Liver (tissue), 8 donors: ENCODE measurements at regions not wholly inside any gene's neighbourhood (a gene's known extent, or its start where the extent isn't known, plus 50 kb on each side); places are given as distances from the start of the nearest gene placed in this dataset.

Source experiments
- DNase-seq: peaks from one replicate; pipeline ENCODE4 v3.0.0-alpha.2; 2017; ENCODE audit warnings: low spot score
- H3K27ac ChIP-seq, 2 donors: one replicate each; pipeline ENCODE4 v1.7.0; 2013; ENCODE audit warnings: inconsistent platforms in 2 of 2, low read length in 2 of 2, control low read depth in 1 of 2, low read depth in 1 of 2, mild to moderate bottlenecking in 1 of 2
- H3K27me3 ChIP-seq, 4 donors: one replicate each; pipeline versions ENCODE4 v1.6.1 to v1.7.0; 2013; ENCODE audit warnings: low read length in 3 of 4, inconsistent platforms in 1 of 4, mild to moderate bottlenecking in 1 of 4, moderate library complexity in 1 of 4; ENCODE audit not compliant: control insufficient read depth in 4 of 4, insufficient read depth in 4 of 4
- H3K36me3 ChIP-seq, 4 donors: one replicate each; pipeline versions ENCODE4 v1.6.1 to v1.7.0; 2013; ENCODE audit warnings: low read length in 3 of 4, mild to moderate bottlenecking in 3 of 4, low read depth in 1 of 4, moderate library complexity in 1 of 4; ENCODE audit not compliant: control insufficient read depth in 4 of 4, insufficient read depth in 3 of 4
- H3K4me1 ChIP-seq, 4 donors: one replicate each; pipeline versions ENCODE4 v1.6.1 to v1.7.0; 2013; ENCODE audit warnings: low read length in 3 of 4, mild to moderate bottlenecking in 3 of 4, moderate library complexity in 1 of 4; ENCODE audit not compliant: control insufficient read depth in 4 of 4, insufficient read depth in 4 of 4
- H3K4me3 ChIP-seq, 3 donors: one replicate each; pipeline versions ENCODE4 v1.6.1 to v1.7.0; 2013; ENCODE audit warnings: low read length in 3 of 3, control low read depth in 1 of 3, low read depth in 1 of 3, mild to moderate bottlenecking in 1 of 3
- H3K9ac ChIP-seq, 2 donors: one replicate each; pipeline ENCODE4 v1.7.0; 2013; ENCODE audit warnings: low read length in 2 of 2, mild to moderate bottlenecking in 2 of 2, moderate library complexity in 2 of 2, control low read depth in 1 of 2, low read depth in 1 of 2
- H3K9me3 ChIP-seq, 4 donors: one replicate each; pipeline versions ENCODE4 v1.6.1 to v1.7.0; 2013; ENCODE audit warnings: low read length in 3 of 4; ENCODE audit not compliant: control insufficient read depth in 4 of 4
- ATF3 ChIP-seq: IDR thresholded peaks from 2 replicates; pipeline ENCODE4 v1.6.1; 2016; ENCODE audit warnings: antibody characterized with exemption
- CTCF ChIP-seq: fragments of 150-350 bp; IDR thresholded peaks from 2 replicates; pipeline ENCODE4 v1.5.1; 2017; ENCODE audit warnings: improper control_type of control experiment, low read depth, low read length; ENCODE audit not compliant: missing input control
- EGR1 ChIP-seq, 2 donors: IDR thresholded peaks; 2 replicates each; pipeline ENCODE4 v1.6.1; 2016 to 2018; ENCODE audit warnings: antibody characterized with exemption in 2 of 2, low read depth in 2 of 2
- FOXA1 ChIP-seq: IDR thresholded peaks from 2 replicates; pipeline ENCODE4 v1.6.1; 2016; ENCODE audit warnings: antibody characterized with exemption
- FOXA2 ChIP-seq: IDR thresholded peaks from 2 replicates; pipeline ENCODE4 v1.6.1; 2016; ENCODE audit warnings: antibody characterized with exemption
- GABPA ChIP-seq, 2 donors: IDR thresholded peaks in 1 of 2; conservative IDR thresholded peaks in 1 of 2; 2 replicates each; pipeline ENCODE4 v1.6.1; 2016; ENCODE audit warnings: antibody characterized with exemption in 2 of 2, mild to moderate bottlenecking in 1 of 2, moderate library complexity in 1 of 2
- JUND ChIP-seq, 2 donors: IDR thresholded peaks; 2 replicates each; pipeline ENCODE4 v1.6.1; 2016; ENCODE audit warnings: antibody characterized with exemption in 2 of 2
- MAX ChIP-seq: IDR thresholded peaks from 2 replicates; pipeline ENCODE4 v1.6.1; 2016; ENCODE audit warnings: antibody characterized with exemption
- NR2F2 ChIP-seq: IDR thresholded peaks from 2 replicates; pipeline ENCODE4 v1.6.1; 2016; ENCODE audit warnings: antibody characterized with exemption
- RAD21 ChIP-seq, 2 donors: IDR thresholded peaks; 2 replicates each; pipeline ENCODE4 v1.6.1; 2016; ENCODE audit warnings: antibody characterized with exemption in 2 of 2, mild to moderate bottlenecking in 2 of 2
- REST ChIP-seq: IDR thresholded peaks from 2 replicates; pipeline ENCODE4 v1.6.1; 2016; ENCODE audit warnings: antibody characterized with exemption, mild to moderate bottlenecking
- RXRA ChIP-seq, 2 donors: IDR thresholded peaks; 2 replicates each; pipeline ENCODE4 v1.6.1; 2017 to 2018; ENCODE audit warnings: antibody characterized with exemption in 2 of 2, mild to moderate bottlenecking in 1 of 2
- TAF1 ChIP-seq: conservative IDR thresholded peaks from 2 replicates; pipeline ENCODE4 v1.6.1; 2016; ENCODE audit warnings: antibody characterized with exemption, mild to moderate bottlenecking
- ZBTB33 ChIP-seq: IDR thresholded peaks from 2 replicates; pipeline ENCODE4 v1.6.1; 2016; ENCODE audit warnings: antibody characterized with exemption
- WGBS: extraction: QIAGEN DNeasy Blood & Tissue Kit; methylation state at CpG from one replicate; pipeline ENCODE4 v1.1.7; 2013; 5-methylcytosine and 5-hydroxymethylcytosine counted together
- donor health status: healthy.
- donor health status: healthy.
- donor health status: healthy.
- donor health status: healthy.
- donor health status: healthy.

GRCh38 chr3:95464346-95464745 is 1350.0 kb upstream of the EPHA6 start:
- H3K27ac ChIP-seq, result no peak overlapping the region
- no peak overlapping the region for H3K9ac ChIP-seq
- H3K27me3 ChIP-seq, result no peaks in the 10 kb centered on the region
- no peaks in the 10 kb centered on the region for H3K4me1 ChIP-seq
- TF ChIP-seq EGR1 (IDR thresholded peaks at IDR 0.05; ENCODE audit: low read depth in 2 of 2) (no peak), FOXA2 (no peak), GABPA (IDR thresholded peaks at IDR 0.05 in 1 of 2, conservative IDR thresholded peaks at IDR 0.05 in 1 of 2) (no peak), RAD21 (IDR thresholded peaks at IDR 0.05) (no peak), NR2F2 (no peak), ZBTB33 (no peak), MAX (no peak), TAF1 (no peak)
- H3K9me3 ChIP-seq, result no peaks in the 10 kb centered on the region
- WGBS, result 35% methylated on average over 1 of the region's 1 CpG
- no peak overlapping the region for H3K4me3 ChIP-seq
- no peak for DNase-seq
- H3K36me3 ChIP-seq, result no peaks in the 10 kb centered on the region

GRCh38 chr3:95468331-95468730 is 1346.1 kb upstream of the EPHA6 start:
- WGBS, result 68% methylated on average over 2 of the region's 2 CpGs
- Histone ChIP-seq H3K27ac (no peak overlapping the region), H3K9ac (no peak overlapping the region), H3K4me3 (no peak overlapping the region), H3K9me3 (no peaks in the 10 kb centered on the region), H3K27me3 (no peaks in the 10 kb centered on the region), H3K36me3 (no peaks in the 10 kb centered on the region), H3K4me1 (no peaks in the 10 kb centered on the region)
- TF ChIP-seq FOXA2 (no peak), RAD21 (IDR thresholded peaks at IDR 0.05) (no peak), EGR1 (IDR thresholded peaks at IDR 0.05; ENCODE audit: low read depth in 2 of 2) (no peak), ATF3 (no peak), JUND (IDR thresholded peaks at IDR 0.05) (no peak), ZBTB33 (no peak), MAX (no peak), FOXA1 (no peak), RXRA (IDR thresholded peaks at IDR 0.05) (no peak), REST (no peak), TAF1 (no peak), CTCF (no peak)
- no peak for DNase-seq
